Neural cell (in vitro differentiated cells): ENCODE measurements at regions not wholly inside any gene's neighbourhood (a gene's known extent, or its start where the extent isn't known, plus 50 kb on each side); places are given as distances from the start of the nearest gene placed in this dataset.

Source experiments
- CTCF ChIP-seq: fragments of 450-650 bp; IDR thresholded peaks from 2 replicates; pipeline ENCODE4 v1.5.1; 2014; ENCODE audit warnings: antibody characterized with exemption, mild to moderate bottlenecking, moderate library complexity; ENCODE audit not compliant: poor library complexity, severe bottlenecking
- EP300 ChIP-seq: fragments of 450-650 bp; conservative IDR thresholded peaks from 2 replicates; pipeline ENCODE4 v1.6.1; 2014; ENCODE audit warnings: antibody characterized with exemption, mild to moderate bottlenecking, moderate library complexity; ENCODE audit not compliant: poor library complexity, severe bottlenecking
- EZH2 ChIP-seq: fragments of 200-600, 300-800 bp; shearing (Covaris generic), sonication (generic); IDR thresholded peaks from 2 replicates; pipeline ENCODE4 v1.6.1; 2014; ENCODE audit warnings: antibody characterized with exemption, low read length, borderline replicate concordance, mild to moderate bottlenecking; ENCODE audit not compliant: insufficient read depth, poor library complexity, severe bottlenecking
- MXI1 ChIP-seq: fragments of 450-650 bp; conservative IDR thresholded peaks from 2 replicates; pipeline ENCODE4 v1.6.1; 2014; ENCODE audit warnings: antibody characterized with exemption, mild to moderate bottlenecking; ENCODE audit not compliant: poor library complexity, severe bottlenecking
- POLR2AphosphoS5 ChIP-seq: IDR thresholded peaks from 2 replicates; pipeline ENCODE4 v1.6.1; 2012
- RAD21 ChIP-seq: fragments of 450-650 bp; conservative IDR thresholded peaks from 2 replicates; pipeline ENCODE4 v1.6.1; 2014; ENCODE audit warnings: antibody characterized with exemption, mild to moderate bottlenecking, moderate library complexity
- REST ChIP-seq: IDR thresholded peaks from 2 replicates; pipeline ENCODE4 v1.6.1; 2012; ENCODE audit warnings: borderline replicate concordance
- SMC3 ChIP-seq: fragments of 450-650 bp; conservative IDR thresholded peaks from 2 replicates; pipeline ENCODE4 v1.6.1; 2014; ENCODE audit warnings: antibody characterized with exemption, mild to moderate bottlenecking, moderate library complexity; ENCODE audit not compliant: poor library complexity
- TAF1 ChIP-seq: IDR thresholded peaks from 2 replicates; pipeline ENCODE4 v1.6.1; 2012; ENCODE audit warnings: low read depth

GRCh38 chr10:28906934-28907333 is 229.6 kb downstream of the BAMBI start:
- TF ChIP-seq REST = no peak
- no peak for TF ChIP-seq EZH2
- no peak for TF ChIP-seq CTCF
- no peak for TF ChIP-seq EP300
- TF ChIP-seq SMC3 = no peak
- no peak for TF ChIP-seq RAD21
- no peak for TF ChIP-seq POLR2AphosphoS5
- TF ChIP-seq TAF1 = no peak
- no peak for TF ChIP-seq MXI1
